Gastroesophageal sphincter (tissue), 3 donors: ENCODE measurements at regions not wholly inside any gene's neighbourhood (a gene's known extent, or its start where the extent isn't known, plus 50 kb on each side); places are given as distances from the start of the nearest gene placed in this dataset.

Source experiments
- POLR2A ChIP-seq, 2 donors: fragments of 450-650 bp; IDR thresholded peaks; one replicate each; pipeline ENCODE4 v1.6.1; 2017; ENCODE audit warnings: antibody characterized with exemption in 2 of 2, mild to moderate bottlenecking in 2 of 2, moderate library complexity in 1 of 2
- TF ChIP-seq, protein P1 (sequence below), 4 experiments: fragments of 200-600 bp in 2 of 4; fragments of 450-650 bp in 2 of 4; sonication (generic) in 1 of 4; IDR thresholded peaks; one replicate each; pipeline ENCODE4 v1.5.1; 2017 to 2019; ENCODE audit warnings: antibody characterized with exemption in 4 of 4, mild to moderate bottlenecking in 2 of 4, moderate library complexity in 2 of 4

DNA sequence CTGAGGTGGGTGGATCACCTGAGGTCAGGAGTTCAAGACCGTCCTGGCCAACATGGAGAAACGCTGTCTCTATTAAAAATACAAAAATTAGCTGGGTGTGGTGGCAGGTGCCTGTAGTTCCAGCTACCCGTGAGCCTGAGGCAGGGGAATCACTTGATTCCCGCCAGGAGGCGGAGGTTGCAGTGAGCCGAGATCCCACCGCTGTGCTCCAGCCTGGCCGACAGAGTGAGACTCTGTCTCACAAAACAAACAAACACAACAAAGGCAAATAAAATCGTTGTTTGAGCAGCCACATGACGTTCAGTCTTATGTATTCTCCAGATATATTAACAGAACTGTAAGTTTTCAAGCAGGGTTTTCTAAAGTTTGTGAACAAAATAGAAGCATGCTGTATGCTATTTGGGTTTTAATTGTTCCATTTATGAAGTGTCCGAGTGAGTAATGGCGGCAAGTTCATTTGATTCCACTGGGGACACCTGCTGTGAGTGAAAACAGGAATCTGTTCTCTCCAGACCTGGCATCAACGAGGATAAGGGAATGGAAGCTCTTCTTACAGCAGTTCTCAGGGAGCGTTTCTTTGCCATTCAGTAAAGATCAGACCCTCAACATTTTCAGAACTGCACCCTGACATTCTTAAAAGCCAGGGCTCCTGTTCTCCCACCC lies 122.5 kb upstream of the PITRM1 start:
- TF ChIP-seq POLR2A (IDR thresholded peaks at IDR 0.05) = no peak
- TF ChIP-seq, protein P1, sequence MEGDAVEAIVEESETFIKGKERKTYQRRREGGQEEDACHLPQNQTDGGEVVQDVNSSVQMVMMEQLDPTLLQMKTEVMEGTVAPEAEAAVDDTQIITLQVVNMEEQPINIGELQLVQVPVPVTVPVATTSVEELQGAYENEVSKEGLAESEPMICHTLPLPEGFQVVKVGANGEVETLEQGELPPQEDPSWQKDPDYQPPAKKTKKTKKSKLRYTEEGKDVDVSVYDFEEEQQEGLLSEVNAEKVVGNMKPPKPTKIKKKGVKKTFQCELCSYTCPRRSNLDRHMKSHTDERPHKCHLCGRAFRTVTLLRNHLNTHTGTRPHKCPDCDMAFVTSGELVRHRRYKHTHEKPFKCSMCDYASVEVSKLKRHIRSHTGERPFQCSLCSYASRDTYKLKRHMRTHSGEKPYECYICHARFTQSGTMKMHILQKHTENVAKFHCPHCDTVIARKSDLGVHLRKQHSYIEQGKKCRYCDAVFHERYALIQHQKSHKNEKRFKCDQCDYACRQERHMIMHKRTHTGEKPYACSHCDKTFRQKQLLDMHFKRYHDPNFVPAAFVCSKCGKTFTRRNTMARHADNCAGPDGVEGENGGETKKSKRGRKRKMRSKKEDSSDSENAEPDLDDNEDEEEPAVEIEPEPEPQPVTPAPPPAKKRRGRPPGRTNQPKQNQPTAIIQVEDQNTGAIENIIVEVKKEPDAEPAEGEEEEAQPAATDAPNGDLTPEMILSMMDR (IDR thresholded peaks at IDR 0.05) = no peak
